GOT3 (cell line): ENCODE measurements at regions not wholly inside any gene's neighbourhood (a gene's known extent, or its start where the extent isn't known, plus 50 kb on each side); places are given as distances from the start of the nearest gene placed in this dataset.

Experiments
- DNase-seq: peaks from one replicate; lab custom pipeline; 2025; ENCODE audit warnings: mixed read lengths; lab: John Stamatoyannopoulos, UW

DNA sequence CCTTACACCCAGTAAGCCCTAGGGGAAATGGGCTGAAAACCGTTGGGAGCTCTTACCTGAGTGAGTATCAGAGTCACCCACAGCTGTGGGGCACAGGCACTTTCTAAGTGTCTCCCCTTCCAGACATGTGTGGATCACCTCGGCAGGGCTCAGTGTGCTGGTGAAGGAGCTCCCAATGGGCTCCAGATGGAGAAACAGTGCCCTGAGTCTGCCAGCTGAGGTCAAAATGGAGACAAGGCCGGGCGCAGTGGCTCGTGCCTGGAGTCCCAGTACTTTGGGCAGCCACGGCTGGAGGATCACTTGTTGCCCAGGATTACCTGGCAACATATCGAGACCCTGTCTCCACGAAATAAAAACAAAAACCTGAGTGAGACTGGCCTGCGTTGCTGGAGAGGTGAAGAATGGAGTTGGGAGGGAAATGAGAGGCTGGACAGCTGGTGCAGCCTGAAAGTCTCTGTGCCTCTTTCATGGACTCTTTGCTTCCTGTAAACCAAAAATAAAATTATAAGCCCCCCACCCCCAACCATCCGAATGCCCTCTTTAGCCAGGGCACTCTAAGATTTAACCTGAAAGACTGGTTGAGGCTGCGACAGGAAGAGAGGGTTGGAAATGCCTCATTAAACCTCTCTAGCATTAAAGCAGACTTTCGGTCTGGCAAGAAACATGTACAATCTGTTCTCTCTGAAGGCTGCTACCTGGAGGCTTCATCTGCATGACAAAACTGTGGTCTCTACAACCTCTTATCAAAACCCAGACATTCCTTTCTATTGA is 111.8 kb downstream of the SNX19 start:
- no peak for DNase-seq

DNA sequence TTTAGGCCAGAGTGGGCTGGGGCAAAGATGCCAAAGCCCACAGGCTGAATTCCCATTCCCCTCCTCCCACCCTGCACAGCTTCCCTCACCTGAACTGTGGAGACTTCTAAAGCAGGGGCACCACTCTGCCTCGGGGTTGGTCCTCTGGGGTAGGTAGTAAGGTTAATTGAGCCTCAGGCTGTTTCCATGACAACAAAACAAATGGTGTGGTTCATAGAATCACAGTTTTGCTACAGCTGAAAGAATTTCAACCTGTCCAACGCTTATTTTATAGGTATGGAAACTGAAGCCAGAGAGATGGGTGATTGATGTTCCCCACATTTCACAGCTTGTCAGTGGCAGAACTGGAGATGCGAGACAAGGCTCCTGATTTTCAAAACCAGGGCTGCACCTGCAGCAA is 109.5 kb downstream of the SNX19 start:
- DNase-seq, result no peak

DNA sequence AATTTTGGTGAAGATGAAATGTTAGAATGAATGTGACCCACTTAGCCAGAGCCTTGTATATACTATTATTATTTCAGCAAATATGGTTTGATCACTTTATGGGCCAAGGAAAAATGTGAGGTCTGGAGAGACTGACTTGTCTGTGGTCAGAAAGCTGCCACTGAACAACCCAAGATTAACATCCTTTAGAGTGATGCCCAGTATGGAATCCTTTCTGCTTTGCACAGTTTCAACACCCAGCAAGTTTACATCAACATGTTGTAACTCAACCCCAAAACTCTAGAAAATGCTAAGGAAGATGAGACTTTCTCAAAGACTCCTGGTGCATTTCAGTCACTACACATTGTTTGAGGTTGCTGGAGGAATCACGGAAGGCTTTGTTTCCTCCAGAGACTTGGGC is 107.7 kb downstream of the SNX19 start:
- DNase-seq, result no peak

DNA sequence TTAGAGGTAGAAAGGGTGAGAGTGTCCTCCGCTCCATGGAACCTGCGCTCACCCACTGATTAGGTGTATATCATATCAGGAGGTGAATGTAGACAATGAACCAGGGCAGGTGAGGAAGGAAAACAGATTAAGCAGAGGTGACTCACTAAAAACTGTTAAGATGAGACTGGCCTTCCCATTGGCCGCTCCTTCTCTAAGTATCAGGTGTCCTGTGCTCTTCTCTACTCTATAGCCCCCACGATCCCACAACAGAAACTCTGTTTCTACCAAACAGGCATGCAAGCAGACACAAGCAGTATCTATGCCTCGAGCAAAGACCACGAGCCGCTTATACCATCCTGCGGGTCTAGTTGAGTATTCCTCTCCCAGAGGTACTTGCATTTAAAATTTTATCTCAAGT is 103.1 kb downstream of the SNX19 start:
- no peak for DNase-seq

DNA sequence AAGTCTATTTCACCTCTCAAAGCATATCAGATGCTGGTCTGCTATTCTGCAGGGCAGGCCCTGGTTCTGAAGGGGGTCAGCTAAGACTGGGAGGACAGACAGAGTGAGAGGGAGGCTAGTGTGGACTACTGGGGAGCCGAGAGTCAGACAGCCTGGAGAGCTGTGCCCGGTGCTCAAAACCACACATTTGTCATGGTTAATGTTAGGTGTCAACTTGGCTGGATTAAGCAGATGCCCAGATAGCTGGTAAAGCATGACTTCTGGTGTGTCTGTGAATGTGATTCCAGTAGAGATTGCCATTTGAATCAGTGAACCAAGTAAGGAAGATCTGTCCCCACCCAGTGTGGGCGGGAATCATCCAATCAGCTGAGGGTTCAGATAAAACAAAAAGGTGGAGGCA is 102.6 kb downstream of the SNX19 start:
- DNase-seq, result no peak

DNA sequence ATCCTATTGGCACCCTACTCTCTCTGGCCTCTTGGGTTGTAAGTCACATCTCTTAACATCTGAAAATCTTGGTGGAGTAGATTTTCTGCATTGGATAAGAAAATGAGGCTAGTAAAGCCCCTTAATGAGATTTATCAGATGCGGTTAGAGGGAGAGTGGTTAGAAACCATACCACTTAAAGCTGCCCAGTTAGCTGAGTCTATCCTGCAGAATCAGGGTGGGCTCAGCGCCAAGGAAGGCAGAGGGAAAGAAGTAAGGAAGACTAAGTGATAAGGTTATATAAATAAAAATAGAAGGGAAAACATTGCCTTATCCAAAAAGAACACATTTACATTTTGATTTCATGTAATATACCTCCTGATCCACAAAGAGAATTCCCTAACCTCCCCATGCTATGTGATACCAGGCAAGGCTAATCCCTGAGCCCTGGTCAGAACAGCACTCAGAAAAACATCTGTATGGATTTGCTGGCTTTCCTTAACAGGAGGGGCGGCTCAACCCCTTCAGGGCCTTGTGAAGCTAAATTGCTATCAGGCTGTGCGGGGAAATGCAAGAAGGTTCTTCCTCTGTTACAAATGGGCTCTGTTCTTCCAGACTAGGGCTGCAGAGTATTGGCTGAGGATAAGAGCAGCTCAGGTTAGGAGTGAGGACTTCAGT is 101.7 kb downstream of the SNX19 start:
- no peak for DNase-seq

DNA sequence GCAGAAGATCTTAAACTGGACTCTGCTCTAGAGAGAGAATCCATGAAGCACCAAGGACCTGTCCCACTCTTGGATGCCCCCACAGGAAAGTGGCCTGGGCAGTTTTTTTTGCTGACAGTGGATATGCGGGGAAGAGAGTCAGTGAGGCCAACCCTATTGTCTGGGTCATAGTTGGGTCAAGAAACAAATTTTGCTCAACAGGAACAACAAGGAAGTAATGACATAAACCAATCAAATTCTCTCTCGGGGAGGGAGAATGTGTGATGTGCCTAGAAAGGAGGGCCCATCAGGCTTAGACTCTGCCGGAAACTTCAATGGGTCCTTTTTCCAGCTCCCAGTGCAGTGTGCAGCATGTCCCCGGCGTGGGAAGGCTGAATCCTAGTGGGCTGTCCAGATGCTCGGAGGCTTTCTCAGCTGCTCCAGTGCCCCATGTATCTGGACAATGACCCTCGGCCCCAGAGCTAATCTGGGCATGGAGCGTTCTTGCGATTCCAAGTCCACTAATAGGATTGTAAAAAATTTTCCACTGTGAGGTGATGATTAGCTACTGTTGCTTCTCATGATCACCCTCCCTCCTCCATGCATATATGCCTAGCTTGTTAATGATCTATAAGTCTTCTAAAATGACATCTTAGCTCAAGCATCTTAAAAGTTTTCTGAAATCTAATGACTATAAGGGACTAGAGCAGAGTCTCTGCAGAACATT is 101.0 kb downstream of the SNX19 start:
- DNase-seq, result no peak

DNA sequence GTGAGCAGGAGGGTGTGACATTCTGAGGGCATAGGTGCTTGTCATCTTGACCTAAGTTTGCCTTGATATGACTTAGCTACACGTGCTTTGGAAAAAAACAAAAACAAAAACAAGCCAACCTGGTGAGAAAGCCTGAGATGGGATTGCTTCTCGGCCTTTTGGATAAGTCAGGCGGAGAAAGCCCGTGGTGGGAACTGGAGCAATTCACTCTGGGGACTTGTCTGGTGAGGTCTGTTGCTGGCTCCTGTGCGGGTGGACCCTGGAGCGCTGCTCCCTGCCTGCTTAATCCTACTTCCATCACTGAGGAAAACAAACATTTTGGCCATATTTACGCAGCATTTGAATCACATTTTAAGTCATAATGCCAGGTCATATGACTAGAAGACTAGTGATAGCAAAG is 100.3 kb downstream of the SNX19 start:
- DNase-seq, result no peak

DNA sequence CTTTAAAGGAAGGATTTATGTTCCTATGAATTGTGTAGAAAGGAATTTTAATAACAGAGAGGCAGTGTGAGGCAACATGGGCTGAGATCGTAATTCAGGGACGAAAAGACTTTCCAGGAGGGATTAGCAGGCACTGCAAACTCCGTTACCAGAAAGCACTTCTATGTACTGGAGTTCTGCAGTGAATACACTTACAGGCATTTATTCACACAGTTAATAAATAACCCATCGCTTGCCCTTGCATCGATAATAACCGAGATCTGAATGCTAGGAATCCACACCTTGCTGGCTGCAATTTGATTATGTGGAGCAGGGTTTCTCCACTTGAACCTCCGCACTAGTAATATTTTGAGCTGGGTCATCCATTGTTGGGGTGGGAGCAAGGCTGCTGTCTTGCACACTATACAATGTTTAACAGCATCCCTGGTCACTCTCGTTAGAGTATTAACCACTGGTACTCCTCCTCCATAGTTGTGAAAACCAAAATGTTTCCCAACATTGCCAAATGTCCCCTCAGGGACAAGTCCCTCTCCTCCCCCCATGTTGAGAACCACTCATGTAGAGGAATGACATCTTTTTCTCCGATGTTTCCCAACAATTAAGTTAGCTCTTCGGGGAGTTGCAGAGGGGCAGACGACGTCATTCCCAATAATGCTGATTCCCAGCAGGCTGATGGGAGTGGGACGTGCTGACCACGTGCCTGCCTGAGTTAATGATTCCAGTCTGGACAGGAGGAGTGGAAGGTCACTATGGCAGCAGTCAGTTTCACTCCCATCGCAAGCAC is 99.5 kb downstream of the SNX19 start:
- no peak for DNase-seq

DNA sequence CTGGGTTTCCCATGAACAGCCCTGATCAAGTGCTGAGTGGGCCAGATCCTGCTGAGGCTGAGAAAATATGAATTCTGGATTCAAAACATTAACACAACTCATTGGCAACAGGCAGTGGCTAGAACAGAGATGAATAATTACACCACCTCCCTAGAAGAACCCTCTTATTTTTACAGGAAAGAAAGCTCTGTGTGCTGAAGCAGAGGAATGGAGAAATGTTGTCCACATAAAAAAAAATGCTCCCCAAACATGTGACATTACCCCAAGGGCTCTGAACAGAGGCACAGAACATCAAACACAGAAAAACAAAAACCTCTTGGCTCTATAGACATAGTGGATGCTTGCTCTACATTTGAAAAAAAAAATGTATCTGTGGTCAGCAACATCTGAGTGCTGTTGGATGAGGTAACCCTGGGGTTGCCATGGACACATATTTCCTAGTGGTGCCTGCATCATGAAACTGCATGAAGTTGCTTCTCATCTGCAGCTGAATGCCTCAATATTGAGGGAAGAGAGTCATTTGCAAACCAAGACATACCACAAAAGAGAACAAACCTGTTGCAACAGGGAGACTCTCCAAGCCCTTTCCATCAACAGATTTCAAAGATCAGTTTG is 98.8 kb downstream of the SNX19 start:
- no peak for DNase-seq

DNA sequence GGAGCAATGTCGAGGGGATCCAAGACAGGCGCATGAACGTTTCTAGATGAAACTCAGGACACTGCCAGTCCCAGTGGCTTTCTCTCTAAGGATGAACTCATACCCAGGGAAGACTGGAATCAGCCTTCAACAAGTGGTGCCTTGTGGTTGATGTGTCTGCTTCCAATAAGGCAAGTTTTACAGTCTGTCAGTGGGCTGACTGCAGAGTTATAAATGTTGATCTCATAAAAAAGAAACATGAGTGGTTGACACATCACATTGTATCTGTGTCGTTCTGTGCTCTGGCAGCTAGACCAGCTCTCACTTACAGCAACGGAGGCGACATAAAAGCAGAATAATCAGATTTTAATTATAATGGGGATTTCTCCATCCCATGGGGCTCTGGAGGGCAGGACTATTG is 96.7 kb downstream of the SNX19 start:
- DNase-seq, result no peak
